22Rv1 (cell line): ENCODE measurements at regions not wholly inside any gene's neighbourhood (a gene's known extent, or its start where the extent isn't known, plus 50 kb on each side); places are given as distances from the start of the nearest gene placed in this dataset.

Experiments used
- CTCF ChIP-seq: fragments of 450-650 bp; IDR thresholded peaks from 2 replicates; pipeline ENCODE4 v1.5.1; 2017; ENCODE audit warnings: mild to moderate bottlenecking
- ZFX ChIP-seq: fragments of 450-650 bp; IDR thresholded peaks from 2 replicates; pipeline ENCODE4 v1.6.1; 2017; ENCODE audit warnings: antibody characterized with exemption, borderline replicate concordance

GRCh38 chr16:77585379-77586251 is 136.7 kb upstream of the NUDT7 start:
- no peak for TF ChIP-seq CTCF
- TF ChIP-seq ZFX = no peak
